ENCODE measurements at regions not wholly inside any gene's neighbourhood (a gene's known extent, or its start where the extent isn't known, plus 50 kb on each side); places are given as distances from the start of the nearest gene placed in this dataset.

DNA sequence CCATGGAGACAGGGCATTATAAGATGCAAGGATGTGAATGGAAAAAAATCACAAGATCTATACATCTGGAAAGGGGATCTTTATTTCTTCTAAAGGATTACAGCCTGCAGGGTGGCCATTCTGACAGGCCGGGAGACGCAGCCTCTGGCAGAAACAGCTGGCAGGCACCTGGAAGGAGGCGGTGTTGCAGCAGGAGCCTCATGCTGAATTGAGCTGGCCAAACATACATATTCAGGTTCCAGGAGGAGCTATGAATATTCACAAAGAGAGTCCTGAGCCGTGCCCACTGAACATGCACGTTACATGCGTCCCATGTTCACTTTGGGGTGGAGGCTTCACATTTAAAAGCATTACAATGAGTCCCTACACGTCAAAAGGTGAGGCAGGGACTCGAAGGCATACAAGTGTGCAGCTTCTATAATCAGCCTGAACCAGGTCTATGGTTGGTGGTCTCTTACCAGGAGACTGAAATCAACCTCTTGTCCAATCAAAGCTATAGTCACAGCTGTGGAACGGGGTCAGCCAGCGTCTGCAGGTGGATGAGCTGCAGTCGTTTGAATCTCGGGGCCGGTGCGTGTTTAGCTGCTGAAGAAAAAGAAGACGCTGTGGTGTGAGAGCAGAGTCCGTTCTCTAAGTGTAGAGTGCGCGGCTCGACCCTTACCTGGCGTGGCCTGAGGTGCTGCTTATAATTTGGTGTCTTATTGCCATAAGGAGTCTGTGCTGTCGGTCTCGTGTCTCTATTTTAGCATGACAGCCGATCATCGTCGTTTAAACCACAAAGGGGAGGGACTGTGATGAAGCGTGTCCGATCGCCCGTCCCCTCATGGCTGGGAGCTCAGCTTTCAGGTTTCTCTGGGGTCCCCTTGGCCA is 183.0 kb downstream of the ETS2 start:
- Histone ChIP-seq H3K9ac (ENCODE audit: low read length) (no peak overlapping the region), H3K9me3 (ENCODE audit: control insufficient read depth, insufficient read depth, low read depth, low read length) (no peaks in the 10 kb centered on the region), H3K4me3 (ENCODE audit: low read depth, low read length) (no peak overlapping the region), H3K27me3 (ENCODE audit: control insufficient read depth, insufficient read depth, low read length) (peaks cover 12% of the 10 kb centered on the region; the same call in 1 of the 2 replicates), H3K36me3 (ENCODE audit: control insufficient read depth, insufficient read depth, low read length) (no peaks in the 10 kb centered on the region), H3K4me1 (ENCODE audit: control insufficient read depth, insufficient read depth, low read length) (peaks cover 34% of the 10 kb centered on the region), H3K27ac (ENCODE audit: low read depth, low read length) (no peak overlapping the region)

DNA sequence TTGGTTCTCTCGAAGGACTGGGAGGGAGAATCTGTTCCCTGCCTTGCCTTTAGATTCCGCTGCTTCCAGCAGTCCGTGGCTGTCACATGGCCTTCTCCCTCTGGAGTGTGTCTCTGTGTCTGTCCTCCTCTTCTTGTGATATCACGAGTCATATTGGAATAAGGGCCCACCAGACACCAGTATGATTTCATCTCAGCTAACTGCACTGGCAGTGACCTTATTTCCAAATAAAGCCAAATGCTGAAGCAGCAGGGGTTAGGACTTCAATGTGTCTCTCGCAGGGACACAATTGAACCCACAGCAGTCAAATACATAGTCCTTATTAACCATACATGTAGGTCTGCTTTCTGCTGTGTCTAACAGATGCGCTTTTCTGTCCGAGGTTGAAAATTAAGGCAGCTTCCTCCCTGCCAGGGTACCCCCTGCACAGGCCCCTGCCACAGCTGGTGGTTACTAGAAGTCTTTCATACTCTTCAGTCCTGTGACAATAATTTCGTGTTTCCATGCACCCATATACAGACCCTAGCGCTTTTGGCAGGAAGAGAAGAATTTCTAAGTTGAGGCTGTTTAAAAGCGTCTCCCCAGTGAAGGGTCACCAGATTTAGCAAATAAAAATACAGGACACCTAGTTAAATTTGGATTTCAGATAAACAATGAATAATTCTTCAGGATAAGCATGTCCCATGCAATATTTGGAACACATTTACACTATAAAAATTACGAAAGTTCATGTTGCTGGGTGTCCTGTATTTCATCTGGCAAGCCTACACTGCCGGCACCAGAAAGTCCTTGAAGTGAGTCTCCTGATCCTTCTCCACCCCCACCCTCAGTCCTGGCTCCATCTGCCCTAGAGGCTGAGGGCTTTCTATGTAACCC is 182.1 kb downstream of the ETS2 start:
- H3K27me3 ChIP-seq (ENCODE audit: control insufficient read depth, insufficient read depth, low read length) = peaks cover 12% of the 10 kb centered on the region; the same call in 1 of the 2 replicates
- H3K9ac ChIP-seq (ENCODE audit: low read length) = no peak overlapping the region
- no peaks in the 10 kb centered on the region for H3K36me3 ChIP-seq (ENCODE audit: control insufficient read depth, insufficient read depth, low read length)
- peaks cover 34% of the 10 kb centered on the region for H3K4me1 ChIP-seq (ENCODE audit: control insufficient read depth, insufficient read depth, low read length)
- no peak overlapping the region for H3K27ac ChIP-seq (ENCODE audit: low read depth, low read length)
- H3K9me3 ChIP-seq (ENCODE audit: control insufficient read depth, insufficient read depth, low read depth, low read length) = no peaks in the 10 kb centered on the region
- H3K4me3 ChIP-seq (ENCODE audit: low read depth, low read length) = no peak overlapping the region

GRCh38 chr21:38986806-38987632 is 181.3 kb downstream of the ETS2 start:
- H3K9me3 ChIP-seq (ENCODE audit: control insufficient read depth, insufficient read depth, low read depth, low read length) = no peaks in the 10 kb centered on the region
- H3K27ac ChIP-seq (ENCODE audit: low read depth, low read length) = no peak overlapping the region
- no peak overlapping the region for H3K4me3 ChIP-seq (ENCODE audit: low read depth, low read length)
- H3K9ac ChIP-seq (ENCODE audit: low read length) = no peak overlapping the region
- peaks cover 38% of the 10 kb centered on the region for H3K4me1 ChIP-seq (ENCODE audit: control insufficient read depth, insufficient read depth, low read length)
- no peaks in the 10 kb centered on the region for H3K36me3 ChIP-seq (ENCODE audit: control insufficient read depth, insufficient read depth, low read length)
- H3K27me3 ChIP-seq (ENCODE audit: control insufficient read depth, insufficient read depth, low read length) = peaks cover 12% of the 10 kb centered on the region; the same call in 1 of the 2 replicates

DNA sequence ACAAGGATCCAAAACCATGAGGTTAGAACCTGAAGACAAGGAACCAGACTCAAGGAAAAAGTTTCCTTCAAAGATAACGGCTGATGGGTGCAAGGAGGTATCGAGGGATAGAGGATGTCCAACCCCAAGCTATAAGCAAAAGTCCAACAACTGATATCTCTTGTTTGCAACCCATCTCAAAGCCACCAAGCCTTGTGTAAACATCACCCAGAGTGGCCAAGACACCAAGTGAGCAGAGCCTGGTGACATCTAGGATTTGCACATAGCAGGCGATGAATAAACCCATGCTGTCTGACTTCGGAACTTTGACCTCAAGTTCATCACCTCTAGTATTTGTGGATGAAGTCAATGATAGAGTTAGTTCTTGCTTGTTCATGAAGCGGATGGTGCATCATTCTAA is 180.7 kb downstream of the ETS2 start:
- Histone ChIP-seq H3K27me3 (ENCODE audit: control insufficient read depth, insufficient read depth, low read length) (peaks cover 12% of the 10 kb centered on the region; the same call in 1 of the 2 replicates), H3K36me3 (ENCODE audit: control insufficient read depth, insufficient read depth, low read length) (no peaks in the 10 kb centered on the region), H3K9me3 (ENCODE audit: control insufficient read depth, insufficient read depth, low read depth, low read length) (no peaks in the 10 kb centered on the region), H3K4me1 (ENCODE audit: control insufficient read depth, insufficient read depth, low read length) (peaks cover 44% of the 10 kb centered on the region), H3K27ac (ENCODE audit: low read depth, low read length) (no peak overlapping the region), H3K9ac (ENCODE audit: low read length) (no peak overlapping the region), H3K4me3 (ENCODE audit: low read depth, low read length) (no peak overlapping the region)

- Histone ChIP-seq H3K9ac (ENCODE audit: low read length) (no peak overlapping the region), H3K4me1 (ENCODE audit: control insufficient read depth, insufficient read depth, low read length) (peaks cover 50% of the 10 kb centered on the region), H3K36me3 (ENCODE audit: control insufficient read depth, insufficient read depth, low read length) (no peaks in the 10 kb centered on the region), H3K27ac (ENCODE audit: low read depth, low read length) (no peak overlapping the region), H3K27me3 (ENCODE audit: control insufficient read depth, insufficient read depth, low read length) (peaks cover 9% of the 10 kb centered on the region; the same call in 1 of the 2 replicates), H3K9me3 (ENCODE audit: control insufficient read depth, insufficient read depth, low read depth, low read length) (no peaks in the 10 kb centered on the region), H3K4me3 (ENCODE audit: low read depth, low read length) (no peak overlapping the region)
Measured at GRCh38 chr21:38985568-38986378, 180.0 kb downstream of the ETS2 start.

DNA sequence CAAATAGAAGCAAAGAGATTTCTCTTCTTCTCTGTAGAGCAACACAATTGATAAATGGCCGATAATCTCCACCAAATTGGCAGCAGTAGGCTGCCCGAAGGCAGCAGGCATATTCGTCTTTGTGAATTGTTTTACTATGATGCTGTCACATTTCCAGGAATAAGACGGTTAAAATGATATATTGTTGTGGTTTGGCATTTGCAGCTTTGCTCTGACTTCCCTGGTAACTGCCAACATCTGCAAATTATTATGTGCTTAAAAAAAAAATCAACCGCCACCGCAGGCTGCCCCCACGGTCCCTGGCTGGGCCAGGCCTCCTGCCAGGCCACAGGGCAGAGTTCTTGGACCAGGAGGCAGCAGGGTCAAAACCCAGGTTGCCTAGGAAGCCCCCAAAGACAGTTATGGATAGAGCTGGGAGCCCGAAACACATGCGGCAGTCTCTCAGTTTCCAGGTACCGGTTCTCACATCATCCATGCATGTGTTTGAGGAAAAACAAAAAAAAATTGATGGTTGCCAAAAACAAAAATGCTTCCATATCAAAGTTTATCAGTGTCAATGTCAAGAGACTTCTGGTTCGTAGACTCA is 179.3 kb downstream of the ETS2 start:
- H3K27me3 ChIP-seq (ENCODE audit: control insufficient read depth, insufficient read depth, low read length) = peaks cover 7% of the 10 kb centered on the region; the same call in 1 of the 2 replicates
- H3K4me3 ChIP-seq (ENCODE audit: low read depth, low read length) = no peak overlapping the region
- H3K4me1 ChIP-seq (ENCODE audit: control insufficient read depth, insufficient read depth, low read length) = peaks cover 50% of the 10 kb centered on the region
- no peaks in the 10 kb centered on the region for H3K9me3 ChIP-seq (ENCODE audit: control insufficient read depth, insufficient read depth, low read depth, low read length)
- H3K27ac ChIP-seq (ENCODE audit: low read depth, low read length) = no peak overlapping the region
- H3K9ac ChIP-seq (ENCODE audit: low read length) = no peak overlapping the region
- no peaks in the 10 kb centered on the region for H3K36me3 ChIP-seq (ENCODE audit: control insufficient read depth, insufficient read depth, low read length)

DNA sequence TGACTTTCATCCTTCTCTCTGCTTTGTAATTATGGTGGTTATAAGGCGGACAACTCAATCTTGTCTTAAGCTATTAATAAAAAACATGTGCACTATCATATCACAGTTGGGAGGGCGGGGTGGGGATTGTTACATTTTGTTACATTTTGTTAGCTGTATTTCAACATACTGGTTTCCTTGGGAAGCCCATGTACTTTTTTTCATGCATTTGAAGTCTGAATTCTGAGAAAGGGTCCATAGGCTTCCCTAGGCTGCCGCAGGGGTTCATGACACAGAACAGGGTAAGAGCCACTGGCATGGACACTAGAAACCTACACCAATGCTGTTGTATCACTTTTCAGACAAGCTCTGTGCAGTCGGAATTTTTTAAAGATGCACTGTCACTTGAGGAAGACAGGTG is 178.8 kb downstream of the ETS2 start:
- Histone ChIP-seq H3K9ac (ENCODE audit: low read length) (no peak overlapping the region), H3K27ac (ENCODE audit: low read depth, low read length) (no peak overlapping the region), H3K36me3 (ENCODE audit: control insufficient read depth, insufficient read depth, low read length) (no peaks in the 10 kb centered on the region), H3K4me1 (ENCODE audit: control insufficient read depth, insufficient read depth, low read length) (peaks cover 51% of the 10 kb centered on the region), H3K27me3 (ENCODE audit: control insufficient read depth, insufficient read depth, low read length) (peaks cover 7% of the 10 kb centered on the region; the same call in 1 of the 2 replicates), H3K4me3 (ENCODE audit: low read depth, low read length) (no peak overlapping the region), H3K9me3 (ENCODE audit: control insufficient read depth, insufficient read depth, low read depth, low read length) (no peaks in the 10 kb centered on the region)

- peaks cover under 1% of the 10 kb centered on the region; the same call in 1 of the 2 replicates for H3K27me3 ChIP-seq (ENCODE audit: control insufficient read depth, insufficient read depth, low read length)
- H3K27ac ChIP-seq (ENCODE audit: low read depth, low read length) = no peak overlapping the region
- H3K4me3 ChIP-seq (ENCODE audit: low read depth, low read length) = no peak overlapping the region
- H3K9me3 ChIP-seq (ENCODE audit: control insufficient read depth, insufficient read depth, low read depth, low read length) = no peaks in the 10 kb centered on the region
- no peak overlapping the region for H3K9ac ChIP-seq (ENCODE audit: low read length)
- H3K36me3 ChIP-seq (ENCODE audit: control insufficient read depth, insufficient read depth, low read length) = no peaks in the 10 kb centered on the region
- peaks cover 50% of the 10 kb centered on the region for H3K4me1 ChIP-seq (ENCODE audit: control insufficient read depth, insufficient read depth, low read length)
Measured at GRCh38 chr21:38983560-38983959, 177.8 kb downstream of the ETS2 start.

DNA sequence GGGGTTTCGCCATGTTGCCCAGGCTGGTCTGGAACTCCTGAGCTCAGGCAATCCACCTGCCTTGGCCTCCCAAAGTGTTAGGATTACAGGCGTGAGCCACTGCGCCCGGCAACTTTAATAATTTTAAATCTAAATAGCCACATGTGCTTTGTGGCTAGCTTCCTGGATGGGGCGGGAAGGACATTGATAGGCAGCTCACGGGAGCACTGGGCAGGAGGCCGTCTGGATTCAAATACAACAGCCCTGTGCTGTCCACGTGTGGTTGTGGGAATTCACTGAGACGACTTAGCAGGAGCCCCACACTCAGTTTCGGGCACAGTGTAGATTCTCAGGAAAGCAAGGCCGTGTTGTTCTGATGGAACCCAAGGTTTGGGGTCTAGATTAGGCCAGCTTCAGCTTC is 177.1 kb downstream of the ETS2 start:
- Histone ChIP-seq H3K36me3 (ENCODE audit: control insufficient read depth, insufficient read depth, low read length) (no peaks in the 10 kb centered on the region), H3K4me3 (ENCODE audit: low read depth, low read length) (no peak overlapping the region), H3K9ac (ENCODE audit: low read length) (no peak overlapping the region)

GRCh38 chr21:38982096-38982495 is 176.4 kb downstream of the ETS2 start:
- Histone ChIP-seq H3K4me1 (ENCODE audit: control insufficient read depth, insufficient read depth, low read length) (peaks cover 37% of the 10 kb centered on the region), H3K4me3 (ENCODE audit: low read depth, low read length) (no peak overlapping the region)

More for the DNA sequence above, 177.1 kb downstream of the ETS2 start:
- no peaks in the 10 kb centered on the region for H3K9me3 ChIP-seq (ENCODE audit: control insufficient read depth, insufficient read depth, low read depth, low read length)
- H3K4me1 ChIP-seq (ENCODE audit: control insufficient read depth, insufficient read depth, low read length) = peaks cover 42% of the 10 kb centered on the region
- no peaks in the 10 kb centered on the region for H3K27me3 ChIP-seq (ENCODE audit: control insufficient read depth, insufficient read depth, low read length)
- H3K27ac ChIP-seq (ENCODE audit: low read depth, low read length) = no peak overlapping the region

More at GRCh38 chr21:38982096-38982495, 176.4 kb downstream of the ETS2 start:
- Histone ChIP-seq H3K27ac (ENCODE audit: low read depth, low read length) (no peak overlapping the region), H3K9ac (ENCODE audit: low read length) (no peak overlapping the region), H3K9me3 (ENCODE audit: control insufficient read depth, insufficient read depth, low read depth, low read length) (no peaks in the 10 kb centered on the region), H3K36me3 (ENCODE audit: control insufficient read depth, insufficient read depth, low read length) (no peaks in the 10 kb centered on the region), H3K27me3 (ENCODE audit: control insufficient read depth, insufficient read depth, low read length) (no peaks in the 10 kb centered on the region)
